ENCODE measurements at regions not wholly inside any gene's neighbourhood (a gene's known extent, or its start where the extent isn't known, plus 50 kb on each side); places are given as distances from the start of the nearest gene placed in this dataset.

DNA sequence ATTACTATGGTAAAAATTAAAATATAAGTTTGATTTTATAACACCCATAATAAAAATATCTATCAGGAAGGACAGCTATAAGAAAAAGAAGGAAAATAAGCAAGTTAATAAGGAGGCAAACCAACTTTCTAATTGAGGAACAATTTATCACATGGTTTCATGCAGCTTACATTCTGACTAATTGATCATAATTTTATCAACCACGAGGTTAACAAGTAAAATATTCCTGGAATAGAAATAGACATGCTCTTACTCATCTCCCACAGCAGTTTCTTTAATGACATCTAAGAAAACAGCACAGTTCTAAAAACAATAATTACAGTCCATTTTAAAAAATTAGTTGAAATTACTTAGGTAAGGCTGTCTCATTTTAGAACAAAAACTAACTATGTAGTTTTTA is 130.8 kb upstream of the KRR1 start (continued):
- TF ChIP-seq, protein P1, sequence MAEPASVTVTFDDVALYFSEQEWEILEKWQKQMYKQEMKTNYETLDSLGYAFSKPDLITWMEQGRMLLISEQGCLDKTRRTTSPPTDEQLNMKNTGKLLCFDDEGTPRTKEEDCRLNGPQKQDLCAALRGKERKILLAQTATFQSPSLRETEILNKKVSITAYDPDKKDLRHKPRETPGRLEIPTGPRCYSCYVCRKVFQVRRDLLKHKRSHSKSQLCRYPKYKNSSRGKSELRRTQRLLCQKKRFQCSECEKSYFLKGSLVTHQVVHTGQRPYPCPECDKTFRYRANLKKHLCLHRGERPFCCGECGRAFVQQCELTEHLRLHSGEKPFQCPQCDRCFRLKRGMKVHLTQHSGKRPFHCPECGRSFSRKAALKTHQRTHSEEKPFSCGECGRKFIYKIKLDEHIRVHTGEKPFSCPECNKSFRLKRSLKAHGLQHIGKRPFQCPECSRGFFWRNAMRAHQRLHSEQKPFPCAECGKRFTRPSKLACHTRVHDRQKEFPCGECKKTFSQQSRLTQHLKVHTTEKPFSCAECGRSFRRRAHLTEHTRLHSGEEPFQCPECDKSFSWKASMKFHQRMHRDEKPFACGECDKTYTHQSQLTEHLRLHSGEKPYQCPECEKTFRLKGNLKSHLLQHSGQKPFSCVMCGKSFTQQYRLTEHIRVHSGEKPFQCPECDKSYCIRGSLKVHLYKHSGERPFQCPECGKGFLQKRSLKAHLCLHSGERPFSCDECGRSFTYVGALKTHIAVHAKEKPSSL (CRISPR knock-in tag; conservative IDR thresholded peaks at IDR 0.05), result no peak
- TF ChIP-seq, protein P2, sequence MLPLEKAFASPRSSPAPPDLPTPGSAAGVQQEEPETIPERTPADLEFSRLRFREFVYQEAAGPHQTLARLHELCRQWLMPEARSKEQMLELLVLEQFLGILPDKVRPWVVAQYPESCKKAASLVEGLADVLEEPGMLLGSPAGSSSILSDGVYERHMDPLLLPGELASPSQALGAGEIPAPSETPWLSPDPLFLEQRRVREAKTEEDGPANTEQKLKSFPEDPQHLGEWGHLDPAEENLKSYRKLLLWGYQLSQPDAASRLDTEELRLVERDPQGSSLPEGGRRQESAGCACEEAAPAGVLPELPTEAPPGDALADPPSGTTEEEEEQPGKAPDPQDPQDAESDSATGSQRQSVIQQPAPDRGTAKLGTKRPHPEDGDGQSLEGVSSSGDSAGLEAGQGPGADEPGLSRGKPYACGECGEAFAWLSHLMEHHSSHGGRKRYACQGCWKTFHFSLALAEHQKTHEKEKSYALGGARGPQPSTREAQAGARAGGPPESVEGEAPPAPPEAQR (CRISPR knock-in tag; IDR thresholded peaks at IDR 0.05), result no peak
- TF ChIP-seq GRHL2 (CRISPR knock-in tag; IDR thresholded peaks at IDR 0.05; ENCODE audit: insufficient replicate concordance, severe bottlenecking) (no peak), SP1 (CRISPR knock-in tag; conservative IDR thresholded peaks at IDR 0.05) (no peak), NFE2L1 (CRISPR knock-in tag; IDR thresholded peaks at IDR 0.05) (no peak), ETV6 (CRISPR knock-in tag; IDR thresholded peaks at IDR 0.05) (no peak), SOX15 (CRISPR knock-in tag; IDR thresholded peaks at IDR 0.05) (no peak)
- TF ChIP-seq, protein P3, sequence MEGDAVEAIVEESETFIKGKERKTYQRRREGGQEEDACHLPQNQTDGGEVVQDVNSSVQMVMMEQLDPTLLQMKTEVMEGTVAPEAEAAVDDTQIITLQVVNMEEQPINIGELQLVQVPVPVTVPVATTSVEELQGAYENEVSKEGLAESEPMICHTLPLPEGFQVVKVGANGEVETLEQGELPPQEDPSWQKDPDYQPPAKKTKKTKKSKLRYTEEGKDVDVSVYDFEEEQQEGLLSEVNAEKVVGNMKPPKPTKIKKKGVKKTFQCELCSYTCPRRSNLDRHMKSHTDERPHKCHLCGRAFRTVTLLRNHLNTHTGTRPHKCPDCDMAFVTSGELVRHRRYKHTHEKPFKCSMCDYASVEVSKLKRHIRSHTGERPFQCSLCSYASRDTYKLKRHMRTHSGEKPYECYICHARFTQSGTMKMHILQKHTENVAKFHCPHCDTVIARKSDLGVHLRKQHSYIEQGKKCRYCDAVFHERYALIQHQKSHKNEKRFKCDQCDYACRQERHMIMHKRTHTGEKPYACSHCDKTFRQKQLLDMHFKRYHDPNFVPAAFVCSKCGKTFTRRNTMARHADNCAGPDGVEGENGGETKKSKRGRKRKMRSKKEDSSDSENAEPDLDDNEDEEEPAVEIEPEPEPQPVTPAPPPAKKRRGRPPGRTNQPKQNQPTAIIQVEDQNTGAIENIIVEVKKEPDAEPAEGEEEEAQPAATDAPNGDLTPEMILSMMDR (IDR thresholded peaks at IDR 0.05), result no peak

DNA sequence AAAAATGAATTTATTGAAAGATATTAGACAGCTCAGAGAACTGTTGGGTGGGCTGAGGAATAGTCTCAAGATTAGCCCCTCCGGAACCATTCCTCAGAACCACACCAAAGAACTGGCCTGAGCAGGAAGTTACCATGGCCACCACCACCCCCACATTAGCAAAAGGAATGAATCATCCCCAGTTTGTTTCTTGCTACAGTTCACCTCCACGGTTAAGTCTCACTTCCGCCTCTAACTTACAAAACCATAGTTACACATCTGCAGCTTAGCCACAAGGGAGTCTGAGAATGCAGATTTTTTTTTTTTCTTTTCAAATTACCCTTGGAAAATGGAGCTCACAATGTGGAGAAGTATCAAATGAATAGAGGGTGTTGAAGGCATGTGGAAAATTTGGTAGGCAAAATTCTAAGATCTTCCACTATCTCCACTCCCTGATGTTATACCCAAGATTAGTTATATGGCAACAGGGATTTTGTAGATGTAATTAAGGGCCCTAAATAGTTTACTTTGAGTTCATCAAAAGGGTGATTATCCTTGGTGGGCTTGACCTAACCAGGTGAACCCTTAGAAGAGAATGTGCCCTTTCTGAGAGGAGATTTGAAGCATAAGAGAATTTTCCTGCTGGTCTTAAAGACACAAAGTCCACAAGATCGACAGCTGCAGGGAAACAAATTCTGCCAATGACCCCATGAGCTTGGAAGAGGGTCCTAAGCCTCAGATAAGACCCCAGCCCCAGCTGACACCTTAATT is 129.8 kb upstream of the KRR1 start:
- Mint-ChIP-seq H3K36me3 (no peaks in the 10 kb centered on the region), H3K9me3 (no peaks in the 10 kb centered on the region), H3K27ac (no peak overlapping the region), H3K4me3 (no peak overlapping the region), H3K4me1 (peaks cover 23% of the 10 kb centered on the region), H3K27me3 (ENCODE audit: low read depth) (no peaks in the 10 kb centered on the region)
- ChIA-PET CTCF (interaction anchor here (0.6 kb wide), 1 partner anchor 57 kb away, joined by 3 read pairs; no protein-coding TSS in a partner anchor), POLR2A (no interaction called here)
- TF ChIP-seq SP1 (CRISPR knock-in tag; conservative IDR thresholded peaks at IDR 0.05) (no peak), JUN (CRISPR knock-in tag; IDR thresholded peaks at IDR 0.05) (no peak), ESRRA (CRISPR knock-in tag; IDR thresholded peaks at IDR 0.05; ENCODE audit: borderline replicate concordance) (no peak), ZNF121 (CRISPR knock-in tag; IDR thresholded peaks at IDR 0.05) (no peak)
- TF ChIP-seq, protein P4, sequence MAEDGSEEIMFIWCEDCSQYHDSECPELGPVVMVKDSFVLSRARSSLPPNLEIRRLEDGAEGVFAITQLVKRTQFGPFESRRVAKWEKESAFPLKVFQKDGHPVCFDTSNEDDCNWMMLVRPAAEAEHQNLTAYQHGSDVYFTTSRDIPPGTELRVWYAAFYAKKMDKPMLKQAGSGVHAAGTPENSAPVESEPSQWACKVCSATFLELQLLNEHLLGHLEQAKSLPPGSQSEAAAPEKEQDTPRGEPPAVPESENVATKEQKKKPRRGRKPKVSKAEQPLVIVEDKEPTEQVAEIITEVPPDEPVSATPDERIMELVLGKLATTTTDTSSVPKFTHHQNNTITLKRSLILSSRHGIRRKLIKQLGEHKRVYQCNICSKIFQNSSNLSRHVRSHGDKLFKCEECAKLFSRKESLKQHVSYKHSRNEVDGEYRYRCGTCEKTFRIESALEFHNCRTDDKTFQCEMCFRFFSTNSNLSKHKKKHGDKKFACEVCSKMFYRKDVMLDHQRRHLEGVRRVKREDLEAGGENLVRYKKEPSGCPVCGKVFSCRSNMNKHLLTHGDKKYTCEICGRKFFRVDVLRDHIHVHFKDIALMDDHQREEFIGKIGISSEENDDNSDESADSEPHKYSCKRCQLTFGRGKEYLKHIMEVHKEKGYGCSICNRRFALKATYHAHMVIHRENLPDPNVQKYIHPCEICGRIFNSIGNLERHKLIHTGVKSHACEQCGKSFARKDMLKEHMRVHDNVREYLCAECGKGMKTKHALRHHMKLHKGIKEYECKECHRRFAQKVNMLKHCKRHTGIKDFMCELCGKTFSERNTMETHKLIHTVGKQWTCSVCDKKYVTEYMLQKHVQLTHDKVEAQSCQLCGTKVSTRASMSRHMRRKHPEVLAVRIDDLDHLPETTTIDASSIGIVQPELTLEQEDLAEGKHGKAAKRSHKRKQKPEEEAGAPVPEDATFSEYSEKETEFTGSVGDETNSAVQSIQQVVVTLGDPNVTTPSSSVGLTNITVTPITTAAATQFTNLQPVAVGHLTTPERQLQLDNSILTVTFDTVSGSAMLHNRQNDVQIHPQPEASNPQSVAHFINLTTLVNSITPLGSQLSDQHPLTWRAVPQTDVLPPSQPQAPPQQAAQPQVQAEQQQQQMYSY (CRISPR knock-in tag; IDR thresholded peaks at IDR 0.05), result no peak
- TF ChIP-seq, protein P5, sequence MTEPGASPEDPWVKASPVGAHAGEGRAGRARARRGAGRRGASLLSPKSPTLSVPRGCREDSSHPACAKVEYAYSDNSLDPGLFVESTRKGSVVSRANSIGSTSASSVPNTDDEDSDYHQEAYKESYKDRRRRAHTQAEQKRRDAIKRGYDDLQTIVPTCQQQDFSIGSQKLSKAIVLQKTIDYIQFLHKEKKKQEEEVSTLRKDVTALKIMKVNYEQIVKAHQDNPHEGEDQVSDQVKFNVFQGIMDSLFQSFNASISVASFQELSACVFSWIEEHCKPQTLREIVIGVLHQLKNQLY (CRISPR knock-in tag; IDR thresholded peaks at IDR 0.05), result no peak
- 0 out of 2 replicates have a peak, but pooled peaks have one; percentile 22 for ATAC-seq
- DNase-seq (ENCODE audit: low spot score), result no peak

Measured in WTC11 (cell line).